Astrocyte of the cerebellum (primary cell): ENCODE measurements at regions not wholly inside any gene's neighbourhood (a gene's known extent, or its start where the extent isn't known, plus 50 kb on each side); places are given as distances from the start of the nearest gene placed in this dataset.

Source experiments
- DNase-seq: peaks from one replicate; pipeline ENCODE4 v3.0.0-alpha.2; 2011; ENCODE audit warnings: low read depth
- H3K4me3 ChIP-seq: 2 replicates; pipeline ENCODE4 v1.5.1; 2011; ENCODE audit warnings: mild to moderate bottlenecking, low read depth, low read length, moderate library complexity
- CTCF ChIP-seq: IDR thresholded peaks from 2 replicates; pipeline ENCODE4 v1.5.1; 2012; ENCODE audit warnings: low read length, low read depth, moderate library complexity, mild to moderate bottlenecking; ENCODE audit errors: missing control alignments
- in situ Hi-C: cut with HindIII; loops from 2 replicates; pipeline ENCODE4 v1.10.0; 2017; ENCODE audit warnings: low sequenced_read_pairs

GRCh38 chr5:36765876-36766275 lies 110.7 kb upstream of the NIPBL start:
- in situ Hi-C loops = loop anchor here (10.0 kb wide), 1 partner anchor 239 kb away; no protein-coding TSS in a partner anchor
- H3K4me3 ChIP-seq = no peak overlapping the region
- no peak for TF ChIP-seq CTCF
- no peak for DNase-seq

DNA sequence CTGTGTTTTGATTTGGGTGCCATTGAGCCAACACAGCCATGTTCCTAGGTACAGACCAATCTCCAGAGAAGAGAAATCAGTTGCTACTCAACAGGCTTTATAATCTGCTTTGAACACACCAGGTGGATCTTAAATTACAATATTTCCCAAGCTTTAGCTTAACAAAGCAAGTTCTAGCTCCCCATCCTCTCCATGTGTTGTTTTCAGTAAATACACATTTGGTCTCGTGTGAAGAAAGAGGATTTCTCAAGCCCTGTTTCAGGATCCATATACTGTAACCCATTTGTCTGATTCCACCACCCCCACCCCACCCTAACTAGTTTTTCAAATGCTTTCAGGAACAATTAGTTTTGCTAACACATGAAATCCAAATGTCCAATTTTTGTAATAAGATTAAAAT lies 109.6 kb upstream of the NIPBL start:
- in situ Hi-C loops = loop anchor here (10.0 kb wide), 1 partner anchor 238 kb away; no protein-coding TSS in a partner anchor

GRCh38 chr5:36768450-36768849 lies 108.1 kb upstream of the NIPBL start:
- no peak for TF ChIP-seq CTCF
- in situ Hi-C loops = loop anchor here (10.0 kb wide), 1 partner anchor 236 kb away; no protein-coding TSS in a partner anchor
- DNase-seq = no peak
- H3K4me3 ChIP-seq = no peak overlapping the region

More for the DNA sequence above, 109.6 kb upstream of the NIPBL start:
- no peak for TF ChIP-seq CTCF
- DNase-seq = no peak
- no peak overlapping the region for H3K4me3 ChIP-seq

GRCh38 chr5:36769129-36769770 lies 107.3 kb upstream of the NIPBL start:
- no peak overlapping the region for H3K4me3 ChIP-seq
- TF ChIP-seq CTCF = no peak
- in situ Hi-C loops = loop anchor here (10.0 kb wide), 1 partner anchor 236 kb away; no protein-coding TSS in a partner anchor
- DNase-seq = no peak

DNA sequence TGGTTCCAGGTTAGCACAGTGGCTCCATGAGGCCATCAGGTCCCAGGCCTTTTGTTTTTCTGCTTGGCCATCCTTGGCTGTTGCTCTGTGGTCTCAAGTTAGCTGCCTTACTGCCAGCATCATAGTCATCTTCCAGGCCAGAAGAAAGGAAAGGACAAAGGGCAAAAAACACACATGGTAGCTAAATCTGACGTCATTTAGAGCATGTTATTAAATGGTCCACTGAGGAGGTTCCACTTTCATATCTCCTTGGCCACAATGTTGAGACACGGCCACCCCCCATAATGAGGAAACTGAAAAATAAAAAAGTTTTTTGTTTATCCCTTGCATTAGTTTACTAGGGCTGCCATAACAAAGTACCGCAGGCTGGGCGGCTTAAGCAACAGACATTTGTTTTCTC lies 106.4 kb upstream of the NIPBL start:
- no peak for TF ChIP-seq CTCF
- DNase-seq = no peak
- no peak overlapping the region for H3K4me3 ChIP-seq
- in situ Hi-C loops = no loop called here

DNA sequence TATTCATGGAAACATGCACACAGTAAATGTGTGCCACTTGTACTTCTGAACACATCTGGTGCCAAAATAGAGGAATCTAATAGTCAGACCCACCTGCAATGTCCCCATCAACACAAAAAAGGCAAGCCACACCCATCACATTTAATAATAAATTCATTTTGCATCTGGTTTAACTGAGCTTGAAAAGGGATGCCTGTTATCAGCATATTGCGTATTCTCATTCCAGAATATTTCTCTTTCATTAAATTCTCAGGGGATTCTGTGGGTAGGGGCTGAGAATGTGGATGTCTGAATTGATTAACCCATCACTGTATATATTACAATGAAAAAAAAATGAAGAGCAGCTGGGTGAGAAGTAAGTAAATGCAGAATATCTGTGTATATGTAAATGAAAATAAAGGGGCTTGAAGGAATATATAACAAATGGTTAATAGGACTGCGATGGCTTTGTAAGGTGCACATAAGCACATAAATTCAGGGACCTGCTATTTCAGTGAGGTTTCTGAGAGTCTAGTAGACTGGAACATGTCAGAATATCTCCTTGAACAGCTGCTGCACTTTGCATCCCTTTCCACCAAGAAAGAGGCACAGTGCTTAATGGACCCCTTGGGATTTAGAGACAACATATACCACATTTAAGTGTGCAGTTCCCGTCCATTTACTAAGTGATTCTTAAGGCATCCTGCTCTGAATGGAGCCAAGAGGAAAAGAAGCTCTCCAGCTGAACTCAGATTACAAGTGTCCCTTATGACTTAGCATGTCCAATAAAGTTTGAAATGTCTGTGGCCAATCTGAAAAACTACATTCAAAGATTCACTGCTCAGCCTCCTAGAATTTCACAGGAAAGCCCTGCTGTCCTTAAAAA lies 104.1 kb upstream of the NIPBL start:
- no peak for DNase-seq
- TF ChIP-seq CTCF = no peak
- in situ Hi-C loops = no loop called here
- no peak overlapping the region for H3K4me3 ChIP-seq
